ENCODE measurements at regions not wholly inside any gene's neighbourhood (a gene's known extent, or its start where the extent isn't known, plus 50 kb on each side); places are given as distances from the start of the nearest gene placed in this dataset.

DNA sequence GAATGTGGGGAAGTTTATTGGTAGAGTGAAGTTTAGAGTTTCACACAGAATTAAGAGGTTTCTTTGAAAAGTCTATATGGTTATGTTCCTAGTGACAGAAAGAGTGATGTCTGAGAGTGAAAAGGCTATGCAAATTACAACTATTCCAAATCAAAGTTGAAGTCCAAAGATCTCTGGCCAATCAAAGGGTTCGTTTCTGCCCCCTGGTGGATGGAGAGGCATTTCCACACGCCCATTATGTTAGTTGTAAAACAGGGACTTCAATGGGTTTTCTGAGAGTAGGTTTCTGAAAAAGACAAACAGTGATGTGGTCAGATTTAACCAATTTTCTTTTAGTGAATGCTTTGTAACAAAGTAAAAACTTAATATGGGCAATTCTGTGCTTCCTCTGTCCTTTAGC, 441.5 kb upstream of the POU3F3 start:
- Histone ChIP-seq H3K4me3 (ENCODE audit: low read depth in 1 of 2, low read length in 2 of 2) (no peak overlapping the region), H3K9ac (ENCODE audit: low read length) (no peak overlapping the region), H3K4me1 (ENCODE audit: insufficient read depth, low read length) (no peaks in the 10 kb centered on the region), H3K9me3 (ENCODE audit: low read length) (no peaks in the 10 kb centered on the region), H3K27me3 (ENCODE audit: control insufficient read depth in 1 of 2, insufficient read depth in 2 of 2, low read length in 2 of 2) (no peaks in the 10 kb centered on the region), H3K27ac (ENCODE audit: low read depth, low read length) (no peak overlapping the region), H3K36me3 (ENCODE audit: insufficient read depth, low read length) (no peaks in the 10 kb centered on the region)

DNA sequence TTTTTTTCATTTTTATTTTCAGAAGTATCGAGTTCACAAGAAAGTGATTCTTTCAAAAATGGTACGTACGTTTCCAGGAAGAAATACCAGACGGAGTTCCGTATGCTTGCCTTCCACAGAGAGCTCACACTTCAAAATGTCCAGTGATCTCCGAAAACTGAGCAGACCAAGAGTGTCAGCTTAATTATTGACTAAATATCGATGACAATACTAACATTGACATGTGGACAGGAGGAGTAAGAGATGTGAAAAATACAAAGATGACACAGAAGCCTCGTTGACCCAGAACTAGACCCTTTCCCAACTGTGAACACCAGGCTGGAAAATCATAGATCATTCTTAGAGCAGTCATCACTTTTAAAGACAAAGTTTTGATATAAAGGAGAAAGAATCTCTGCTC, 440.0 kb upstream of the POU3F3 start:
- no peak overlapping the region for H3K9ac ChIP-seq (ENCODE audit: low read length)
- no peaks in the 10 kb centered on the region for H3K4me1 ChIP-seq (ENCODE audit: insufficient read depth, low read length)
- no peaks in the 10 kb centered on the region for H3K36me3 ChIP-seq (ENCODE audit: insufficient read depth, low read length)
- no peak overlapping the region for H3K4me3 ChIP-seq (ENCODE audit: low read depth in 1 of 2, low read length in 2 of 2)
- H3K27me3 ChIP-seq (ENCODE audit: control insufficient read depth in 1 of 2, insufficient read depth in 2 of 2, low read length in 2 of 2): no peaks in the 10 kb centered on the region
- no peaks in the 10 kb centered on the region for H3K9me3 ChIP-seq (ENCODE audit: low read length)
- H3K27ac ChIP-seq (ENCODE audit: low read depth, low read length): no peak overlapping the region

DNA sequence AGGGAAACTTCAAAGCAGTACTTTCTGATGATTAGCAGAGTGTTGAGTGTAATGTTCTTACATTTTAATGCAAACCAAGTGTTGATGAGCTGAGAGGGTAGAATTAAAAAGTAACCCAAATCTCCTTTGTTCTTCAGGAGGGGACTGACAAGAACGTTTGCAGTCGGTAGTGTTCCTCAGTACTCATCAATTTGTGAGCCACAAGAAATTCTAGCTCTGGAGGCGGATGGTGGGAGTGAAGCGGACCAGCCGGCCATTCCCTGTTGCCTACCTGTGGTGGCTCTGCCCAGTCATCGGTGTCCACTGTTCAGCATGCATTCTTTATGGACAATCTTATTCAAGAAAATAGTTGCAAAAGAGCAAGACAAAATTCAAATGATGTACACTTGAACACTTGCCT, 438.6 kb upstream of the POU3F3 start:
- no peak overlapping the region for H3K27ac ChIP-seq (ENCODE audit: low read depth, low read length)
- H3K4me3 ChIP-seq (ENCODE audit: low read depth in 1 of 2, low read length in 2 of 2): no peak overlapping the region
- H3K9ac ChIP-seq (ENCODE audit: low read length): no peak overlapping the region
- H3K4me1 ChIP-seq (ENCODE audit: insufficient read depth, low read length): no peaks in the 10 kb centered on the region
- H3K36me3 ChIP-seq (ENCODE audit: insufficient read depth, low read length): no peaks in the 10 kb centered on the region
- no peaks in the 10 kb centered on the region for H3K9me3 ChIP-seq (ENCODE audit: low read length)
- H3K27me3 ChIP-seq (ENCODE audit: control insufficient read depth in 1 of 2, insufficient read depth in 2 of 2, low read length in 2 of 2): no peaks in the 10 kb centered on the region

DNA sequence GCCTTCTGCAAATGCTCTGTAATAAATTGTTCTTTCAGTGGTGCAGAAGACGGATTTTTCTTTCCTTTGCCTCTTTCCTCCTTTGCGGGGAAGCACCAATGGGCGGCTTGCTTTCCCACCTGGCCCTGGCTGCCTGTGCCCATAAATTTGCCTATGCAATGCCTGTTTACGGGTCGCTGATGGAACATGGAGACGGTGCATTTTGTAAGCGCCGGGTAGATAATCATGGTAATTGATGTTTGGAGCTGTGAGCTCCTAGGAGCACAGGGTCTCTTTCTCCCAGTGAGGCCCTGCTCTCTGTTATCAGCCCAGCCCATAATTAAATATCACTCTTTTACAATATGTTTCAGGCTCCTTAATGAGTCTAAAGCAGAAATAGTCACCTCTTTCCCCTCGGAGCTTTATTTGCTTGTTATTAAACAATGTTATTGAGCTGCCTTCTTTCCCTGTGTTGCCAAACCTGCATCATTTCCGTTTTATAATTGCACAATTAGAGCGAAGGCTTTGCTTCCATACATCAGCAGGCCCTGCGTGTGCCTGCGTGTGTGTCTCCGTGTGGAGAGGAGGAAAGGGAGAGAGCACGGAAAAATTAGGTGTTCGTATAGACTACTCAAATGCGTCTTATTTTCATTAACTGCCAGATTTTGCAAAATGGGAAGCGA, 437.4 kb upstream of the POU3F3 start:
- Histone ChIP-seq H3K9me3 (ENCODE audit: low read length) (no peaks in the 10 kb centered on the region), H3K27ac (ENCODE audit: low read depth, low read length) (no peak overlapping the region), H3K9ac (ENCODE audit: low read length) (no peak overlapping the region), H3K27me3 (ENCODE audit: control insufficient read depth in 1 of 2, insufficient read depth in 2 of 2, low read length in 2 of 2) (no peaks in the 10 kb centered on the region), H3K4me3 (ENCODE audit: low read depth in 1 of 2, low read length in 2 of 2) (no peak overlapping the region), H3K4me1 (ENCODE audit: insufficient read depth, low read length) (no peaks in the 10 kb centered on the region), H3K36me3 (ENCODE audit: insufficient read depth, low read length) (no peaks in the 10 kb centered on the region)

DNA sequence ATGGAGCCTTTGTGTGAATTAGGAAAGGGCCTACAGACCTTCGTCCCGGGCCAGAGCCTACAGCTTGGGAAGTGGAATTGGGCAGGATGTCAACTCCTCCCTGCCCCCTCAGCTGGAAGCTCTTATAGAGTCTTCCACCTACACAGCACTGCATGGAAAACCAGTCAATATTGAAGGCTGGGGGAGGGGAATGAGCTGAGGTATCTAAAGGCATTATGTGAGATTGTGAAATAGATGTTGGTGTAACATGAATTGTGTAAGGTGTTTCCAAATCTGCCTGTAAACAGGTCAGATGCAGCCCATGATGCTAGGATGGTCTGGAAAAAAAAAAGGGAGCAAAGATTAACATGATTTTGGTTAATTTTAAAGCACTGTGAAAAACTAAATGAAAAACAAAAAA, 433.5 kb upstream of the POU3F3 start:
- H3K9ac ChIP-seq (ENCODE audit: low read length): no peak overlapping the region
- no peak overlapping the region for H3K4me3 ChIP-seq (ENCODE audit: low read depth in 1 of 2, low read length in 2 of 2)
- H3K27me3 ChIP-seq (ENCODE audit: control insufficient read depth in 1 of 2, insufficient read depth in 2 of 2, low read length in 2 of 2): no peaks in the 10 kb centered on the region
- H3K27ac ChIP-seq (ENCODE audit: low read depth, low read length): no peak overlapping the region
- H3K9me3 ChIP-seq (ENCODE audit: low read length): no peaks in the 10 kb centered on the region
- no peaks in the 10 kb centered on the region for H3K4me1 ChIP-seq (ENCODE audit: insufficient read depth, low read length)
- H3K36me3 ChIP-seq (ENCODE audit: insufficient read depth, low read length): no peaks in the 10 kb centered on the region

DNA sequence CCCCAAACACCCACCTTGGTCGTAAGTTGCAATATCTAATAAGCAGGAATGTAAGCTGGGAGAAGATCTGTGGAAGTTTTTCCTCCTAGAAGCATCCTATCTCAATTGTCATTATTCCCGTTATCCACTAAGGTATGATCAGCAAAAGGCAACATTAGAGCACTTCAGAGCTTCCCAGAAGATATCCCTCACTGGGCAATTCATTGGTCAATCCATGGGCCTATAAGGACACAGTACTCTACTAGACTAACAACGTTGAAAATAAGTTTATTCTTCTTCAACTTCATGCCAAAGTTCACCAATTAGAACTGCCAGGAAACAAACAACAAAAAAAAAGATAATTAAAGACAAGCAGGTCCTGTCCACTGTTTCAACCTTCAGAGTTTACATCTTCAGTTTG, 433.0 kb upstream of the POU3F3 start:
- Histone ChIP-seq H3K4me3 (ENCODE audit: low read depth in 1 of 2, low read length in 2 of 2) (no peak overlapping the region), H3K27ac (ENCODE audit: low read depth, low read length) (no peak overlapping the region), H3K9ac (ENCODE audit: low read length) (no peak overlapping the region), H3K27me3 (ENCODE audit: control insufficient read depth in 1 of 2, insufficient read depth in 2 of 2, low read length in 2 of 2) (no peaks in the 10 kb centered on the region), H3K36me3 (ENCODE audit: insufficient read depth, low read length) (no peaks in the 10 kb centered on the region), H3K4me1 (ENCODE audit: insufficient read depth, low read length) (no peaks in the 10 kb centered on the region), H3K9me3 (ENCODE audit: low read length) (no peaks in the 10 kb centered on the region)

DNA sequence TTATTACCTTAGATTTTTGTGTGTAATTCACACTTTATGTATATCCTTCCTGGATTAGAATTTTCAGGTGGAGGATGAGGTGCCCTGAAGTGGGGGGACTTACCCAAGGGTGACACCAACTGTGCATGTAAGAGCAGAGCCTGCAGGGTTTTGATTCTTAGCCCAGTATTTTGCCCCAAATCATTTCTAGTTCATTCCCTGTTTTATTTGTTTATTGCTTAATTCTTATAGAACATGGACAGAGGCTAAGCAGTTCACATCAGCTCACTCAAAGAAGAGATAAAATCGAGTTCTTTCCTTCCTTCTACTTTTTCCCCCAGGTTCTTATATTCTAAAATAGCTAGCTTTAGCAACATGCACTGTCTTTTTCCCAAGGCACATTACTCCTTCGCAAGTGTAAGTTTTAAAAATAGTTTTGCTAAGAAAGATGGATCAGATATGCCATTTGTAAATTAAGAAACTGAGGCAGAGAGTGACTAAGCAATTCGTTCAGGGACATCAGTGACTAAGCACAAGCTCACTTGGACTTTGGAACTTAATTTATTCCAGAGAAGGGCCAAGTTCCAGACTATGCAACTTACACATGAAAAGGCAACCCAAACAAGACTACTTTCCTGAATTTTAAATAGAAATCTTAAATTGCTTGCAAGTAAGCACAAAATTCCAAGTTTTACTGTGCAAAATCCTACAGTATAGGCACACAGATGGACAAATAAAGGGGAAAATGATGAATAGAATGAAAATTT, 427.9 kb upstream of the POU3F3 start:
- no peak overlapping the region for H3K27ac ChIP-seq (ENCODE audit: low read depth, low read length)
- no peaks in the 10 kb centered on the region for H3K9me3 ChIP-seq (ENCODE audit: low read length)
- no peak overlapping the region for H3K9ac ChIP-seq (ENCODE audit: low read length)
- H3K4me3 ChIP-seq (ENCODE audit: low read depth in 1 of 2, low read length in 2 of 2): no peak overlapping the region
- no peaks in the 10 kb centered on the region for H3K27me3 ChIP-seq (ENCODE audit: control insufficient read depth in 1 of 2, insufficient read depth in 2 of 2, low read length in 2 of 2)
- no peaks in the 10 kb centered on the region for H3K4me1 ChIP-seq (ENCODE audit: insufficient read depth, low read length)
- no peaks in the 10 kb centered on the region for H3K36me3 ChIP-seq (ENCODE audit: insufficient read depth, low read length)

DNA sequence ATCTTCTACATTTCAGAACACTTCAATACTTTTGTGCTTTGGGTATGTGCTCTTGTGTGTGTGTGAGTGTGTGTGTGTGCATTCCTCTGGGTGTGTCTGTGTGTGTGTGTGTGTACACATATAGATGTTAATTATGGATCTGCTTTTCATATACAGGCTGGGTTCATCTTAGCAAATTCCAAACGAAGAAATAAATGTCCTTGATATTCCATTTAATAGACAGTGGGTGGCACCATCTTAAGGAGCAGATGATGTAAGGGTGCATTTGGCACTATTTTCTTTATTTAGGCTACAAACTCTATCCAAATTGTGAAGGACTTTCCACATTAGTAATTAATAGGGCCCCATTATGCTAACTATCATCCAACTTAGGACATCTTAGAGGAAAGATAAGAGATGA, 425.8 kb upstream of the POU3F3 start:
- no peak overlapping the region for H3K4me3 ChIP-seq (ENCODE audit: low read depth in 1 of 2, low read length in 2 of 2)
- H3K27me3 ChIP-seq (ENCODE audit: control insufficient read depth in 1 of 2, insufficient read depth in 2 of 2, low read length in 2 of 2): no peaks in the 10 kb centered on the region
- H3K9ac ChIP-seq (ENCODE audit: low read length): no peak overlapping the region
- no peak overlapping the region for H3K27ac ChIP-seq (ENCODE audit: low read depth, low read length)
- no peaks in the 10 kb centered on the region for H3K36me3 ChIP-seq (ENCODE audit: insufficient read depth, low read length)
- no peaks in the 10 kb centered on the region for H3K4me1 ChIP-seq (ENCODE audit: insufficient read depth, low read length)
- H3K9me3 ChIP-seq (ENCODE audit: low read length): no peaks in the 10 kb centered on the region

DNA sequence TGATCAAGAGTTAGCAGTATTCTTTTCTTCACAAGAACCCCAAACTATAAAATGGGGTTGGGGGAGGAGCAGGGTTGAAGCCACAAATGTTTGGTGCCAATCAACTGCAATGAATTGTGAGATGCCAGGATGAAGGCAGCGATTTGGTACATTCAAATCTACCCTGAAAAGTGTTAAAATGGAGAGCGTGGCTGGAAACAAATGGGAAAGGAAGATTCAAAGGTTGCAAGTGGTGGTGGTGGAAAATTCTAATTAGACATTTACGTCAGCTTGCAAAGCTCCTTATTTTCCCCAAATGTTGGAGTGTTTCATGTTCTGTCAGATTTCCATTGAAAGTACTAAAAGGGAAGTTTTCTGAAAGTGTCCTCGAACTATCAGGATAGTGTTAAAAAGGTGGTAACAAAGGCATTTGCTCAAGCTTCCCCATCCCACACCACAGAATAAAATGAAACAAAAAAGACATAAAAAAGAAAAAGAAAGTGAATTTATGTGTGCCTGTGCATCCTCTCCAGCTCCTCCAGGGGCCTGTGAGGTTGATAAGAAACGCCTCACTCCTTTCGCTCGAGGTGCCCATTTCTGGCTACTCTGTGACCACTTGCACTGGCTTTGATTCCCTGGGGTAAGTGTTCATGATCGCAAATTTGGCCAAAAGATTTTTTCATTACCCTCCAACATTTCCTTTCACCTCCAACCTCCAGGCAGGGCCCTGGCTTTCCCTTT, 424.1 kb upstream of the POU3F3 start:
- Histone ChIP-seq H3K9me3 (ENCODE audit: low read length) (no peaks in the 10 kb centered on the region), H3K27ac (ENCODE audit: low read depth, low read length) (no peak overlapping the region), H3K4me1 (ENCODE audit: insufficient read depth, low read length) (no peaks in the 10 kb centered on the region), H3K4me3 (ENCODE audit: low read depth in 1 of 2, low read length in 2 of 2) (no peak overlapping the region), H3K9ac (ENCODE audit: low read length) (no peak overlapping the region), H3K36me3 (ENCODE audit: insufficient read depth, low read length) (no peaks in the 10 kb centered on the region), H3K27me3 (ENCODE audit: control insufficient read depth in 1 of 2, insufficient read depth in 2 of 2, low read length in 2 of 2) (no peaks in the 10 kb centered on the region)

DNA sequence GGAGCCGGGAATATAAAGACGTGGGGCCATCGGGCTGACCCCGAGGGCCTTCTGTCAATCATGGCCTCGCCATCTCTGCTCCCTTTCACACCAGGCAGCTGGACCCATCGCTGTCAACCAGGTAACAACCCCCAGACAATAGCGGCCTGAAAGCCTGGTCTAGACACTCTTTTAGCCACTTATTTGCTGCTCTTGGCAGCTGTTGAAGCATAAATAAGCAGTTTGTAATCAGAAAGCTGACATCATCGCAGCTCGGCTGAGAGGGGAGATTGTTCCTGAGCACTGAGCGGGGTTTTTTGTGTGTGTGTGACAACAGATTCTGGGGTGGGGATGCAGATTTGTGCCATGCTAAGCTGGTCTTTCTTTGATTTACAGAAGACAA, 423.6 kb upstream of the POU3F3 start:
- no peak overlapping the region for H3K9ac ChIP-seq (ENCODE audit: low read length)
- no peak overlapping the region for H3K27ac ChIP-seq (ENCODE audit: low read depth, low read length)
- no peaks in the 10 kb centered on the region for H3K36me3 ChIP-seq (ENCODE audit: insufficient read depth, low read length)
- no peaks in the 10 kb centered on the region for H3K4me1 ChIP-seq (ENCODE audit: insufficient read depth, low read length)
- no peaks in the 10 kb centered on the region for H3K27me3 ChIP-seq (ENCODE audit: control insufficient read depth in 1 of 2, insufficient read depth in 2 of 2, low read length in 2 of 2)
- no peak overlapping the region for H3K4me3 ChIP-seq (ENCODE audit: low read depth in 1 of 2, low read length in 2 of 2)
- no peaks in the 10 kb centered on the region for H3K9me3 ChIP-seq (ENCODE audit: low read length)

DNA sequence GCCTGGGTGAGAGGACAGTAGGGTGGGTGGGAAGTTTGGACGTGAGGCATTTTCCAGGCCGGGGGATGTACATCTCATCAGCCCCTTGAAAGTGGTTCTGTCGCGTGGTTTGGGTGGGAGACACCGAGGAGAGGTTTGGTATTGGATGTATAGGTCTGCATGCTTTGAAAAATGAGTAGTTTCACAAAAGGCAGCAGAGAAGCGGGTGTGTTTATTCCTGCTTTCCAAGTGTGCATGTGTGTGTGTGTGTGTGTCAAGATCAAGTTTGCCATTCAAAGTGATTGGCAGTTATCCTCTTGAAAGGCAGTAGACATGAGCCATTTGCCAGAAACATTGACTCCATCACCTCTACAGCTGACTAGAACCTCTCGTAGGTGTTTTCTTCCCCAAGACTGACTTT, 423.1 kb upstream of the POU3F3 start:
- Histone ChIP-seq H3K27ac (ENCODE audit: low read depth, low read length) (no peak overlapping the region), H3K9ac (ENCODE audit: low read length) (no peak overlapping the region), H3K9me3 (ENCODE audit: low read length) (no peaks in the 10 kb centered on the region), H3K4me3 (ENCODE audit: low read depth in 1 of 2, low read length in 2 of 2) (no peak overlapping the region), H3K27me3 (ENCODE audit: control insufficient read depth in 1 of 2, insufficient read depth in 2 of 2, low read length in 2 of 2) (no peaks in the 10 kb centered on the region), H3K4me1 (ENCODE audit: insufficient read depth, low read length) (no peaks in the 10 kb centered on the region), H3K36me3 (ENCODE audit: insufficient read depth, low read length) (no peaks in the 10 kb centered on the region)
